DMS79 treated with DMSO at 0.1 percent for 48 hours (cell line): ENCODE measurements at regions not wholly inside any gene's neighbourhood (a gene's known extent, or its start where the extent isn't known, plus 50 kb on each side); places are given as distances from the start of the nearest gene placed in this dataset.

Experiments used
- DNase-seq: peaks from one replicate; lab custom pipeline; 2025; lab: John Stamatoyannopoulos, UW

DNA sequence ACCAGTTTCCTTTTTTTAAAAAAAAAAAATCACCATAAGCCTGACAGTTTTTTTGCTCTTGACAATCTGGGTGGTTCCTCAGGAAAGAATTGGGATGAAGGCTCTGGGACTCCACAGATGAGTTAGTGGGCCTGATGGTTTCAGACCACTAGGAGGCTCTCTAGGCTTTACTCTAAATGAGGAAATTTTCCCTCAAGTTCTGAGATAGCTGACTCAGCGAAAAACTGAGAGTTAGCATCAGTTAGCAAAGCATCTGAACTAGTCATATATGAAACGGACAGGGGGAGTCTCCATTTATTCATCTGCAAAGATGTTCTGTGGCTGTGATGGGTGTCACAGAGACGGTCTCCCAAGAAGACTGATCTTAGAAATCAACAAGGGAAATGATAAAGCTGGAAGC, 314.3 kb upstream of the OR4E1 start:
- no peak for DNase-seq

DNA sequence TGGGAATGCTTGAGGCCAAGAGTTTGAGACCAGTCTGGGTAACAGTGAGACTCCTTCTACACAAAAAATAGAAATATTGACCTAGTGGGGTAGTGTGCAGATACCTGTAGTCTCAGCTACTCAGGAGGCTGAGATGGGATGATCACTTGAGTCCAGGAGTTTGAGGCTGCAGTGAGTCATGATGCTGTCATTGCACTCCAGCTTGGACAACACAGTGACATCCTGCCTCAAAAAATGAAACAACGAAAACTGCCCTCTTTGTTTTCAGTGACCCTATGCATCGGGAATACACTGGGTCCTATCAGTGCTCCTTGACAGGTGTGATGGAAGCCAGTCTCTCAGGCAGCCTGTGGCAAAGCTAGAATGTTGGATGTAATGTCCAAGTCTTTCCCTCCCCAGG, 311.5 kb upstream of the OR4E1 start:
- DNase-seq: no peak

DNA sequence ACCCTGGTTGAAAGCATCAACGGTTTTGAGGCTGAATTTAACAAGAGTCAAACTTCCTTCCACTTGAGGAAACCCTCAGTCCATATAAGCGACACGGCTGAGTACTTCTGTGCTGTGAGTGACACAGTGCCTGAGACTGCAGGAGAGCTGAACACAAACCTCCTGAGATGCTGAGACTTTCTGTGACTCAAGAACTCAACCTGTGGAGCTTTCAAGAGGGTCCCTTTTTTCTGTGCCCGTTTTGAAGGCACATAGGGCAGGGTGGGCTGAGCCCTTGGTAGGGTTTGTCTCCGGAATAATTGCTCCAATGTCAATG, 305.3 kb upstream of the OR4E1 start:
- DNase-seq: no peak

DNA sequence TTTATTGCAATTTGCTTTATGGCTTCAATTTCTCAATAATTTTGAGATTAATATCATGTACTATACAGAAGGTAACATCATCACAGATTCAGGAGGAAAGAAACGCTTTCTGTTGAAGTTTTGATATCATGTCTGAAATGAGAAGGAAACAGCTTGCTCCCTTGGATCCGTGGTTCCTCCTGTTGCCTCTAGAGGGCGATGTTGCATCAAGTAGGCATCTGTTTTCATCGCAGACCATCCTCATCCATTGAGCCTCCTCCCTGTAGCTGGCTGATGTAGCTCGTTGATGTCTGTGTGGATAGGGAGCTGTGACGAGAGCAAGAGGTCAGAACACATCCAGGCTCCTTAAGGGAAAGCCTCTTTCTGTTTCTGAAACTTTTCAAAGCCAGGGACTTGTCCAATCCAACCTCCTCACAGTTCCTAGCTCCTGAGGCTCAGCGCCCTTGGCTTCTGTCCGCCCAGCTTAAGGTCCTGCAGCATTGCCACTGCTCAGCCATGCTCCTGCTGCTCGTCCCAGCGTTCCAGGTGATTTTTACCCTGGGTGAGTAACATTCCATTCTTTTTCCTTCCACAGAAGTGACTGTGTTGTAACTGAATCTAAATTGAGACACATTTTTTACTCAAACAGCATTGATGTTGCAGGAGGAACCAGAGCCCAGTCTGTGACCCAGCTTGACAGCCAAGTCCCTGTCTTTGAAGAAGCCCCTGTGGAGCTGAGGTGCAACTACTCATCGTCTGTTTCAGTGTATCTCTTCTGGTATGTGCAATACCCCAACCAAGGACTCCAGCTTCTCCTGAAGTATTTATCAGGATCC, 304.8 kb upstream of the OR4E1 start:
- DNase-seq: no peak

DNA sequence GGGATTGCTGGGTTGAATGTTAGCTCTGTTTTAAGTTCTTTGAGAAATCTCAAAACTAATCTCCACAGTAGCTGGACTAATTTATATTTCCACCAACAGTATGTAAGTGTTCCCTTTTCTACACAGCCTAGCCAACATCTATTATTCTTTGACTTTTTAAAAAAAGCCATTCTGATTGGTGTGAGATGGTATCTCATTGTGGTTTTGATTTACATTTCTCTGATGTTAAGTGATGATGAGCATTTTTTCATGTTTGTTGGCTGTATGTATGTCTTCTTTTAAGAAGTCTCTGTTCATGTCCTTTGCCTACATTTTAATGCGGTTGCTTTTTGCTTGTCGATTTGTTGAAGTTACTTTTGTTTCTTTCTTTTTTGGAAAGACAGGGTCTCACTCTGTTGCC, 301.1 kb upstream of the OR4E1 start:
- no peak for DNase-seq

DNA sequence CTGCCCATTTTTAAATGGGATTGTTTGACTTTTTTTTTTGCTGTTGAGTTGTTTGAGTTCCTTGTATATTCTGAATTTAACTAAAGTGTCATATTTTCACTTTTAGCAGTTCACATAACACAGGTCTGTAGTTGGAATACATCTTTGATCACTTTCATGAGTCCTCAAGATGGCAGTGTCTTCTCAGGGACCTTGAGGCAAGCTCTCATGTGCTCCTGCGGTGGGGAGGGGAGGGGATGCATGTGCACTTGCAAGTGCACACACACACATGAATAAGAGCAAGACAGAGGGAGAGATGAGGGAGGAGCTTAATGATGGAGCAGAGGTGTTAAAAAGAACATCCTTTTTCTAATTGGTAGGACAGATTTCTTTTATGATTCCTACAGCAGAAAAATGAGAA, 291.4 kb upstream of the OR4E1 start:
- DNase-seq: no peak

DNA sequence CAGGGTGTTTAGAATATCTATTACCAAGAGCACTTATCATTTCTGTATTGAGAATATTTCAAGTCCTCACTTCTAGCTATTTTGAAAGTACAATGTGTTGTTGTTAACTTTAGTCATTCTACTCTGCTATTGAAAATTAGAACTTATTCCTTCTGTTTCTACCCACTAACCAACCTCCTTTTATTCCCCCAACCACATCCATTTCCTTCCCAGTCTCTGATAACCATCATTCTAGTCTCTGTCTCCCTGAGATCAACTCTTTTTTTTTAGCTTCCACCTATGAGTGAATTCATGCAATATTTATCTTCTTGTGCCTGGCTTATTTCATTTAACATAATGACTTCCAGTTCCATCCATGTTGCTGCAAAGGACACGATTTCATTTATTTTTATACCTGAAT, 290.6 kb upstream of the OR4E1 start:
- no peak for DNase-seq

DNA sequence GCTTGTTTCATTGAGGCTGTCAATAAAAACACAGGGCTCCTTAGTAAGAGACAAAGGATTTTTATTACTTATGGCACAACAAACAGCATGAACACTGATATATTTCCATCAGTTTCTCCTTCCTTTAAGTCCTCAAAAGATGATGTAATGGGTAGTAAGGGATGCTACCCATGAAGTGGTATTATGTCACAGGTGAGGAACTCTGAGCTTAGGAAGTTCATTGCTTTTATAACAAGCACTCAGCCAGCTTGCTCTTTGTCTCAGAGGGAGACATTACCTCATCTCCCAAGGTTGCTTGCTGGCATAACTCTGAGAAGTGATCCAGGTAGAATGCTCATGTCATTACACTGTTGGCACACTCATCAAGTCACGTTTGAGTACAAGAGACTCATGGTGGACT, 287.0 kb upstream of the OR4E1 start:
- DNase-seq: no peak

DNA sequence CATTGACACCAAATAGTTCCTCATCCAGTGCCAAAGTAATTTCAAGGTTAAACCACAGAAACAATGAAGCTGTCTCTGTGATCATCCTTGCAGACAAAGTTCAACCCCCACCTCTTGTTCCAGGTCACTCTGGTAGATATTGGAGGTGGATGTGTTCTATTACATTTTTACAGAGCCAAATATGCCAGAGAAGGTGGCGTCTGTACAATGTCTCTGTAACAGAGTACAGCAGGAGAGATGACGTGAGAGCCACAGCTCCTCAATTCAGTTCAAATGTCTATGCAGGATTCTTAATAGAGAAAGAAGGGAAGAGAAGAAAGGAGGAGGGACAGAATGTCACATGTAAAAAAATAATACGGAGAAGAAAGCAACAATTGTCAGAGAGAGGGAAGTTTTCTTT, 268.3 kb upstream of the OR4E1 start:
- DNase-seq: no peak

DNA sequence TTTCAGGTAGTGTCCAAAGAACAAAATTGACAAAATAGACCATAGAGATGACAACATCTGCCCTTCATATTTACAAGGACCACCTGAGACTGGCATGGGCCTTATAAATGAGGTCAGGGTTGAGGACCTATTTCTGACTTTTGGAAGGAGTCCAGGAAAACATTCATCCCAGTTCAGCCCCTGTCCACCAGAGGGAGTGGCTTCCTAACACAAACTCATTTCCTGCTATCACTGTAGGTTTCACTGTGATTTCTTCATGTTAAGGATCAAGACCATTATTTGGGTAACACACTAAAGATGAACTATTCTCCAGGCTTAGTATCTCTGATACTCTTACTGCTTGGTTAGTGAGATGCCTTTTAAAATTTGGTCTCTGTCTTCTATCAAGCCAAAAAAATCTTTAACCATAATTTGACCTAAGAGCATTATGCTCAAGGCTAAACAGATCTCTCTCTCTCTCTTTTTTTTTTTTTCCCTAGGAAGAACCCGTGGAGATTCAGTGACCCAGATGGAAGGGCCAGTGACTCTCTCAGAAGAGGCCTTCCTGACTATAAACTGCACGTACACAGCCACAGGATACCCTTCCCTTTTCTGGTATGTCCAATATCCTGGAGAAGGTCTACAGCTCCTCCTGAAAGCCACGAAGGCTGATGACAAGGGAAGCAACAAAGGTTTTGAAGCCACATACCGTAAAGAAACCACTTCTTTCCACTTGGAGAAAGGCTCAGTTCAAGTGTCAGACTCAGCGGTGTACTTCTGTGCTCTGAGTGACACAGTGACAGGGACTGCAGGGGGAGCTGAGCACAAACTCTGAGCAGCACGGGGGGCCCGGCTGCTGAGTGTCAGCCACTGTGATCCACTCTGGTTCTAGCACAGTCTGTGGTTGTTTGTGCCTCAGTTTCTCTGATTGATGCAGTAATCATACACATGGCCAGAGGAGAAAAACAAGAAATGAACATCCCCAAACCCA, 267.6 kb upstream of the OR4E1 start:
- no peak for DNase-seq

DNA sequence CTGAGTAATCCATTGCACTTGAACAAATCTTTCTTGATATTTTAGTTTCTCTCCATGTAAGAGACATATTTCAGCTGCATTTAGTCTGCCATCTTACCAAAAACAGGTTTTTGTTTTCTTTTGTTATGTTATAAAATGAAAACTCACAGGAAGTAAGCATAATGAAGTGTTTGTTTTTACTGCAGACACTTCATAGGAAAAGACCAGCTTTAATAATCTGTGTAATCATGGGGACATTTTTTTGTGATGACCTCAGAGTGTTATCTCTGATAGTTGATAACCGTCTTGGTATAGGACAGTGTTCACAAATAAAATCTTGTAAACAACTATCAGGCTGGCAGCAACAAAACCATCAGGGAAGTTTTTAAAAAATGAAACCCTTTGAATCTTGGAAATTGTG, 266.2 kb upstream of the OR4E1 start:
- no peak for DNase-seq

DNA sequence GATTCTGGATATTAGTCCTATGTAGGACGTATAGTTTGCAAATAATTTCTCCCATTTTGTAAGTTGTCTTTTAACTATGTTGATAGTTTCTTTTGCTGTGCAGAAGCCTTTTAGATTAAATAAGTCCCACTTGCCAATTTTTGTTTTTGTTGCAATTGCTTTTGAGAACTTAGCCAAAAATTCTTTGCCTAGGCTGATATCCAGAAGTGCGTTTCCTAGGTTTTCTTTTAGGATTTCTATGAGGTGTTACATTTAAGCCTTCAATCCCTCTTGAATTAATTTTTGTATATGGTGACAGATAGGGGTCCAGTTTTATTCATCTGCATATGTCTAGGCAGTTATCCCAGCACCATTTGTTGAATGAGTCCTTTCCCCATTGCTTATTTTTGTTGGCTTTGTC, 264.4 kb upstream of the OR4E1 start:
- DNase-seq: no peak

DNA sequence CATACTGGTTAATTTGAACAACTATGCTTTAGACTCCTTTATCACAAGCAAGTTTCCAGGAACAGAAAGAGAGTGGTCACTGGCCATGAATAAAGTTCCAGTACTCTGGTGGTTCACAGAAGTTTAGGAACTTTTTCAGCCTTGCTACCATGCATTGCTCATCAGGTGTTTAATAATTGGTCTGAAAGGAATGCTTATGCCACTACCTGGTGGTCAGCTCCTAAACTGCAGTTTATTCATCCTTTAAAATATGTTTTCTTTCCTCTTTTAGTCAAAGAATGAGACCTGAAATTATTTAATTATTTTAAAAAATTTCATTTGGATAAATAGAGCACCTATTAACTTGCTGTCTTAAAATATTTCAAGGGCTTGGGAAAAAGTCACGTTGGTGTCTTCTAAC, 260.1 kb upstream of the OR4E1 start:
- DNase-seq: no peak

DNA sequence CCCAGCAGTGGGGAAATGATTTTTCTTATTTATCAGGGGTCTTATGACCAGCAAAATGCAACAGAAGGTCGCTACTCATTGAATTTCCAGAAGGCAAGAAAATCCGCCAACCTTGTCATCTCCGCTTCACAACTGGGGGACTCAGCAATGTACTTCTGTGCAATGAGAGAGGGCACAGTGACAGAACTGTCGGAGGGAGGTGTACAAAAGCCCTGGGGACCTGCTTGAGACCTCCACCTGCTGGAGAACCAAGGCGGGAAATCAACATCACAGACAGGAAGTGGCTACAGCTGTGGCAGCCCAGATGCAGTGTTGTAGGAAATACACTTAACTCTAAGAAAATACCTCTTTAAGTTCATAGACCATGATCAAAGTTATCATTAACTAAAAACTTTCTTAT, 250.9 kb upstream of the OR4E1 start:
- DNase-seq: no peak

DNA sequence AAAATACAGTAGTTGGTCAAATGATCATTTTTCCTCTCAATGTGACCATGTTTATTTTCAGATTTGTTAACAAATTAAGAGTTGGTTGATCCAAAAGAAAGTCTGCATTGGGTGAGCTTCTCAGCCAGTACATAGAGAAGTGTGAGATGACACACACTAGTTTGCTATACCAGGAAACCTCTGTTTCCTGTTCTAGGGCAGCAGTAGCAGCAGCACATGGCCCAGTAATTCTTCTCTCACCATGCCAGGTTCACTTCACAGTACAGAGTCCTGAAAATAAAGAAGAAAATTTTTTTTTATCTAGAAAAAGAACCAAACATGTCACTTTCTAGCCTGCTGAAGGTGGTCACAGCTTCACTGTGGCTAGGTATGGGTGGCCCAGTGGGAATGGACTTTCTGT, 250.2 kb upstream of the OR4E1 start:
- DNase-seq: no peak

DNA sequence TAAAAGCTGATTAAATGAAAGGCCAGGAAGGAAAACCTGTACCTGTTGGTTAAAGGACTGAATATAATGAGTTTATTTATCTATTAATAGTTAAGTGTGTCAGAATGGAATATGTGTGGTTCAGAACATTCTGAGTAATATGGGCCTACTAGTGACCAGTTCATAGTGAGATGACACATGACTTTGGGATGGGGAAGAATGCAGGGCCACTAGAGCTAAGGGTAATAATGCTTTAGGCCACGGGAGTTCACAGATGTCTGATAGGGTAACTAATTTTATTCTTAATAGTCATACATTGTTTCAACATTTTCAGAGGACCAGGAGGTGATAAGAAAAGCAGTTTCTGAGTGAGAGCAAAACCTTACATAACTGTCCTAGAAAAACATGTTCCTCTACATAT, 247.8 kb upstream of the OR4E1 start:
- DNase-seq: no peak

DNA sequence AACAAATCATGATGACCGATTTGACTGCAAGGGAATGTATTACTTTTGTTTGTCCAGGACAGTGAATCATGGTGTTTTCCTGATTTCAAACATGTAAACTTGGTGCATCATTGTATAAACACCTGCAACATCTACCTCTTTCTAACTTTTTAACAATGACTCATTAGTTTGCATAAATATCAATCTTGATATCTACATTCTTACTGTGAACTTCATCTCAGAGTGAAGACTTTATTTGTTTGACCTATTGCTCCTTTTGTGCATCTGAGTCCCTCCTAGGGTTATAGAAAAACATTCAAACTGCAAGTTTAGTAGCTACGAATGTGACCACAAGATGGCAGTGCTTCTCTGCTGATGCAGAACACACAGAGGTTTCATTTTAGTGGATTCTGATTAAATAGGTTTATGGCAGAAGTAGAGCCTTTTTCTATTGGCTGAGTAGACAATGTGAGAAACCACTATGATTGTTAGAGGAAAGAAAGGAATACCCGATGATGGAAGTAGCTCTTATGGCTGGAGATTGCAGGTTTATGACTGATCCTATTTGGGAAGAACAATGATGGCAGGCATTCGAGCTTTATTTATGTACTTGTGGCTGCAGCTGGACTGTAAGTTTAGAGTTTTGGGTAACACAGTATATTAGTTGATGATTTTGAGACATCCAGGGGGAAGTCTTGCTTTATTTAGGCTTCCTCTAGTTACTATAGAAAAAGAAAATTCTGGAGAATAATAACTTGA, 244.2 kb upstream of the OR4E1 start:
- peak; percentile 17 for DNase-seq

DNA sequence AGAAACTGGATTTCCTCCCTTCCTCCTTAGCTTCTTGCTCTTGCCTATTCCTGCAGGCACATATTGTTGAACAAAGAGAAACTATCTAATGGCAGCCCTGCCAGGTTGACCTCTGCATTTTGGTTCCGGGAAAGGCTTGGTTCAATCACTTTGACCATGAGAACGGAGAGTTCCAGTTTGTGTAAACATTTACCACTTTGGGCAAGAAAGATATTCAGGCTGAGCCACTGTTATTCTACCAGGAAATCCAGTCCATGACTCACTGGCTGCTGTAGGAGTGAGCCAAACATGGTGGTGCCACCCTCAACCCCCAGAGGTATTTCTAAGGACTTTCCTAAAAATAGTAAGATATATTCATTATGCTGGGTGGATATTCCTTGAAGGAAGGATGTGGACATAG, 242.2 kb upstream of the OR4E1 start:
- no peak for DNase-seq

DNA sequence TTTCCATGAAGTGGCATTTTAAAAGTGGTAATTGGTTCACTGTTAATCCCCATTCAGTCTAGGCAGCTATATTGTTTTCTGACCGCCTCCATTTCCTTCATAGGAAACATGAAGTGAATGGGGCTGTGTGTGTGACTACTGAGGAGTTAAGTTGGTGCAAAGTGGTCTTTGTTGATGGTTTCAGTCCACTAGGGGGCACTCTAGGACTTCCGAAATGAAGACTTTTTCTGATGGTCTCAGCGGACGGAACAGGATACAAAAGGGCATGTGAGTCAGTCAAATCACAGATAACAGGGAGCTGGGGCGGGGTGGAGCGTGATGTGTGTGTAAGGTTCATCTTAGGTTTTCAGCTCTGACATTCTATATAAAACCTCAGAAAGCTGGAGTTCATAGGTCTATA, 240.1 kb upstream of the OR4E1 start:
- no peak for DNase-seq

DNA sequence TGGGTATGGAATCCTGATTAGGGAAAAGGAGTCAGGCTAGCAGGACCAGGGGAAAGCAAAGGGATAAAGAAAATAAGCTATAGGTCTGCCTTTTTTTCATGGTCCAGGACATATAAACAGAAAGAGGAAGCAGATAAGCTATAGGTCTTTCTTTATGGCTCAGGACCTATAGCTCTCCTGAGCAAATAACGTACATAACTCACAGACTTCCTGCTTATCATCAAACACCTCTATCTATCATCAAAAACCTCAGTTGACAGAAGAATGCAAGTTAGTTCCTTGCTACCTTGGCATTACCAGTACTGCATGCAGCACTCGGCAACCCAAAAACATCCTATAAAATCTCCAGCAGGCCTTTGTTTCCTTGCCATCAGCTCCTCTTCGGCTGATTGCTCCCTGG, 238.7 kb upstream of the OR4E1 start:
- DNase-seq: no peak

DNA sequence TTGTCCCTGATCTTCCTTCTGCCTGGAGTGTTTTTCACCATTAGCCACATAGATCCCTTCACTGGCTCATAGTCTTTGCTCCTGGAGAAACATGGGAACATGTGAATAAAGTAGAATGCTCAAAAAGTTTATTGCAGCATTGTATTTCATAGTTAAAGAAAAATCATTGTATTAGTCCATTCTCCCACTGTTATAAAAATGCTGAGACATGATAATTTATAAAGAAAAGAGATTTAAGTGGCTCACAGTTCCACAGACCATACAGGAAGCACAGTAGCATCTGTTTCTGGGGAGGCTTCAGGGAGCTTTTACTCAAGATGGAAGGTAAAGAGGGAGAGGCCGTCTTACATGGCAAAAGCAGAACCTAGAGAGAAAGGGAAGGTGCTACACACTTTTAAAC, 238.3 kb upstream of the OR4E1 start:
- no peak for DNase-seq

DNA sequence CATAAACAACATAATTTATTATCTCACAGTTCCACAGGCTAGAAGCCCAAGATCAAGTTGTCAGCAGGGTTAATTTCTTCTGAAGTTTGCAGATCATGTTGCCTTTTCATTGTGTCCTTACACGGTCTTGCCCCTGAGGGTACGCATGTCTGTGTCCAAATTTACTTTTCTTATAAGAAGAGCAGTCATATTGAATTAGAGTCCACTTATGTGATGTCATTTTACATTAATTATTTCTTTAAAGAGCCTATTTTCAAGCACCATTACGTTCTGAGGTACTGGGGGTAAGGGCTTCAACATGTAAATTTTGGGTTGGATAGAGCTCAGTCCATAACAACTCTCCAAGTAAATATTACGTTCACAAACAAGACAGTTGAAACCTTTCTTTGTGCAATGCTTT, 236.6 kb upstream of the OR4E1 start:
- DNase-seq: no peak
